CD14-positive monocyte (primary cell): ENCODE measurements at regions not wholly inside any gene's neighbourhood (a gene's known extent, or its start where the extent isn't known, plus 50 kb on each side); places are given as distances from the start of the nearest gene placed in this dataset.

ENCODE experiments used
- DNase-seq, 3 donors: peaks; one replicate each; pipeline ENCODE4 v3.0.0-alpha.2; 2011 to 2022
- H2AFZ ChIP-seq: 2 replicates; pipeline ENCODE4 v1.6.0; 2012; ENCODE audit warnings: mild to moderate bottlenecking, low read depth, low read length, inconsistent platforms; ENCODE audit not compliant: insufficient read depth, poor library complexity, severe bottlenecking
- H3K27ac ChIP-seq, 2 donors: 1 replicate in 1 of 2; 2 replicates in 1 of 2; pipeline ENCODE4 v1.5.1; 2012 to 2013; ENCODE audit warnings: low read length in 2 of 2, control low read depth in 1 of 2, inconsistent platforms in 1 of 2, low read depth in 1 of 2, mild to moderate bottlenecking in 1 of 2
- H3K27me3 ChIP-seq, 2 donors: one replicate each; pipeline versions ENCODE4 v1.6.0 to v1.6.1; 2011 to 2013; ENCODE audit warnings: low read length in 2 of 2; ENCODE audit not compliant: control insufficient read depth in 2 of 2, insufficient read depth in 2 of 2
- H3K36me3 ChIP-seq, 2 donors: replicated peaks in 1 of 2; 1 replicate in 1 of 2; 2 replicates in 1 of 2; pipeline versions ENCODE4 v1.5.1 to v1.6.1; 2012 to 2013; ENCODE audit warnings: low read length in 2 of 2, control low read depth in 1 of 2, inconsistent platforms in 1 of 2, mild to moderate bottlenecking in 1 of 2; ENCODE audit not compliant: insufficient read depth in 2 of 2, control insufficient read depth in 1 of 2
- H3K4me1 ChIP-seq, 2 donors: 1 replicate in 1 of 2; 2 replicates in 1 of 2; pipeline versions ENCODE4 v1.5.1 to v1.6.1; 2012 to 2013; ENCODE audit warnings: low read length in 2 of 2, control low read depth in 1 of 2, inconsistent platforms in 1 of 2, mild to moderate bottlenecking in 1 of 2, moderate library complexity in 1 of 2; ENCODE audit not compliant: insufficient read depth in 2 of 2, control insufficient read depth in 1 of 2
- H3K4me2 ChIP-seq: replicated peaks from 2 replicates; pipeline ENCODE3; 2012; ENCODE audit warnings: low read length, moderate library complexity, mild to moderate bottlenecking; ENCODE audit not compliant: poor library complexity, severe bottlenecking; ENCODE audit errors: extremely low read depth
- H3K4me3 ChIP-seq, 3 experiments: fragments of 200-600 bp in 1 of 3; sonication (generic) in 1 of 3; replicated peaks in 1 of 3; 1 replicate in 2 of 3; 2 replicates in 1 of 3; pipeline ENCODE4 v1.5.1; 2011 to 2013; ENCODE audit warnings: low read length in 3 of 3, mild to moderate bottlenecking in 3 of 3, control low read depth in 2 of 3, low read depth in 2 of 3, inconsistent platforms in 1 of 3, moderate library complexity in 1 of 3
- H3K79me2 ChIP-seq: 2 replicates; pipeline ENCODE4 v1.6.0; 2012; ENCODE audit warnings: mild to moderate bottlenecking, control low read depth, inconsistent platforms, low read length, moderate library complexity; ENCODE audit not compliant: insufficient read depth
- H3K9ac ChIP-seq: 2 replicates; pipeline ENCODE4 v1.6.0; 2017; ENCODE audit warnings: low read length, mild to moderate bottlenecking; ENCODE audit not compliant: insufficient read depth, poor library complexity, severe bottlenecking
- H3K9me3 ChIP-seq, 2 donors: replicated peaks in 1 of 2; 1 replicate in 1 of 2; 2 replicates in 1 of 2; pipeline versions ENCODE4 v1.5.1 to v1.6.1; 2012 to 2013; ENCODE audit warnings: low read length in 2 of 2, control low read depth in 1 of 2; ENCODE audit not compliant: control insufficient read depth in 1 of 2, insufficient read depth in 1 of 2
- H4K20me1 ChIP-seq: 2 replicates; pipeline ENCODE4 v1.6.0; 2012; ENCODE audit warnings: mild to moderate bottlenecking, low read length, control low read depth, moderate library complexity; ENCODE audit not compliant: insufficient read depth
- H3K27ac Mint-ChIP-seq, 7 donors: one replicate each; pipeline ENCODE4 v1.8.0; 2020; ENCODE audit warnings: mild to moderate bottlenecking in 7 of 7, mixed read lengths in 7 of 7, moderate library complexity in 6 of 7, inconsistent platforms in 2 of 7
- H3K27me3 Mint-ChIP-seq, 3 donors: one replicate each; pipeline ENCODE4 v1.8.0; 2021 to 2022; ENCODE audit warnings: low read depth in 3 of 3, mild to moderate bottlenecking in 3 of 3, mixed read lengths in 3 of 3, moderate library complexity in 3 of 3, inconsistent platforms in 1 of 3
- H3K36me3 Mint-ChIP-seq, 2 donors: one replicate each; pipeline ENCODE4 v1.8.0; 2020; ENCODE audit warnings: mixed read lengths in 2 of 2, inconsistent platforms in 1 of 2, mild to moderate bottlenecking in 1 of 2
- H3K4me1 Mint-ChIP-seq: one replicate; pipeline ENCODE4 v1.8.0; 2020; ENCODE audit warnings: mild to moderate bottlenecking, mixed read lengths
- H3K4me3 Mint-ChIP-seq, 2 donors: one replicate each; pipeline ENCODE4 v1.8.0; 2020; ENCODE audit warnings: mild to moderate bottlenecking in 2 of 2, mixed read lengths in 2 of 2, moderate library complexity in 1 of 2
- H3K9me3 Mint-ChIP-seq, 7 donors: one replicate each; pipeline ENCODE4 v1.8.0; 2020 to 2022; ENCODE audit warnings: mixed read lengths in 7 of 7, mild to moderate bottlenecking in 6 of 7, moderate library complexity in 6 of 7, inconsistent platforms in 2 of 7
- CTCF ChIP-seq: fragments of 200-600 bp; IDR thresholded peaks from one replicate; pipeline ENCODE4 v1.8.0; 2022; ENCODE audit warnings: antibody characterized with exemption, mild to moderate bottlenecking
- WGBS: methylation state at CpG from one replicate; pipeline ENCODE4 v1.1.5; 2013; ENCODE audit warnings: missing lambda C conversion rate; ENCODE audit not compliant: insufficient coverage; 5-methylcytosine and 5-hydroxymethylcytosine counted together
- intact Hi-C, 2 donors: fragments of 100-400 bp; cut with micrococcal nuclease; formaldehyde crosslinking; loops; one replicate each; pipeline versions ENCODE4 v1.15.0 to v1.15.1; 2023

GRCh38 chrX:20641954-20642353, 375.2 kb upstream of the RPS6KA3 start:
- H3K4me1 ChIP-seq = no peaks in the 10 kb centered on the region
- intact Hi-C loops = no loop called here
- no peaks in the 10 kb centered on the region for H3K27me3 ChIP-seq
- H3K27me3 Mint-ChIP-seq = peaks cover 0 to 6% (median 2%) of the 10 kb centered on the region in 3 donors
- no peak overlapping the region for H3K4me3 ChIP-seq
- no peak for DNase-seq
- WGBS = no CpG with 5 or more reads among the region's 1 CpG
- H3K4me3 Mint-ChIP-seq = no peak overlapping the region
- no peaks in the 10 kb centered on the region for H3K9me3 Mint-ChIP-seq
- H3K36me3 Mint-ChIP-seq = no peaks in the 10 kb centered on the region
- no peak overlapping the region for H3K27ac Mint-ChIP-seq
- H3K4me1 Mint-ChIP-seq = no peaks in the 10 kb centered on the region
- no peaks in the 10 kb centered on the region for H3K9me3 ChIP-seq
- no peak for TF ChIP-seq CTCF
- H2AFZ ChIP-seq = no peak overlapping the region
- H3K4me2 ChIP-seq = no peak overlapping the region
- no peaks in the 10 kb centered on the region for H3K36me3 ChIP-seq
- H4K20me1 ChIP-seq = no peaks in the 10 kb centered on the region
- H3K9ac ChIP-seq = no peak overlapping the region
- no peak overlapping the region for H3K27ac ChIP-seq
- no peaks in the 10 kb centered on the region for H3K79me2 ChIP-seq

GRCh38 chrX:20639115-20639514, 372.4 kb upstream of the RPS6KA3 start:
- no peak overlapping the region for H3K4me3 ChIP-seq
- WGBS = 100% methylated on average over 1 of the region's 2 CpGs
- no peak overlapping the region for H3K4me2 ChIP-seq
- H3K9me3 Mint-ChIP-seq = no peaks in the 10 kb centered on the region
- no peak overlapping the region for H3K9ac ChIP-seq
- H3K9me3 ChIP-seq = no peaks in the 10 kb centered on the region
- TF ChIP-seq CTCF = no peak
- no peak for DNase-seq
- H4K20me1 ChIP-seq = no peaks in the 10 kb centered on the region
- no peaks in the 10 kb centered on the region for H3K36me3 Mint-ChIP-seq
- intact Hi-C loops = no loop called here
- no peaks in the 10 kb centered on the region for H3K27me3 ChIP-seq
- peaks cover 0 to 9% (median 2%) of the 10 kb centered on the region in 3 donors for H3K27me3 Mint-ChIP-seq
- H3K27ac Mint-ChIP-seq = no peak overlapping the region
- H2AFZ ChIP-seq = no peak overlapping the region
- H3K79me2 ChIP-seq = no peaks in the 10 kb centered on the region
- no peaks in the 10 kb centered on the region for H3K4me1 Mint-ChIP-seq
- H3K27ac ChIP-seq = no peak overlapping the region
- no peak overlapping the region for H3K4me3 Mint-ChIP-seq
- no peaks in the 10 kb centered on the region for H3K36me3 ChIP-seq
- H3K4me1 ChIP-seq = no peaks in the 10 kb centered on the region
